Amniotic epithelial cell (primary cell): ENCODE measurements at regions not wholly inside any gene's neighbourhood (a gene's known extent, or its start where the extent isn't known, plus 50 kb on each side); places are given as distances from the start of the nearest gene placed in this dataset.

Source experiments
- DNase-seq: peaks from one replicate; pipeline ENCODE4 v3.0.0-alpha.2; 2010; ENCODE audit warnings: low read depth

GRCh38 chr10:121662531-121662930 lies 64.3 kb upstream of the FGFR2 start:
- DNase-seq = no peak

- no peak for DNase-seq
These were observed 63.2 kb upstream of the FGFR2 start for GRCh38 chr10:121661451-121661851.

GRCh38 chr10:121659236-121659635 lies 61.0 kb upstream of the FGFR2 start:
- DNase-seq = no peak

GRCh38 chr10:121658611-121659010 lies 60.4 kb upstream of the FGFR2 start:
- no peak for DNase-seq

GRCh38 chr10:121658111-121658510 lies 59.9 kb upstream of the FGFR2 start:
- DNase-seq = no peak

- no peak for DNase-seq
These were observed 57.3 kb upstream of the FGFR2 start for GRCh38 chr10:121655254-121656144.

- no peak for DNase-seq
These were observed 55.8 kb upstream of the FGFR2 start for GRCh38 chr10:121654021-121654545.

- DNase-seq = no peak
These were observed 55.4 kb upstream of the FGFR2 start for GRCh38 chr10:121653608-121654007.

GRCh38 chr10:121648493-121648892 lies 50.2 kb upstream of the FGFR2 start:
- DNase-seq = no peak

- no peak for DNase-seq
These were observed 49.8 kb upstream of the FGFR2 start for GRCh38 chr10:121648059-121648458.
